K562 (cell line): ENCODE measurements at regions not wholly inside any gene's neighbourhood (a gene's known extent, or its start where the extent isn't known, plus 50 kb on each side); places are given as distances from the start of the nearest gene placed in this dataset.

Experiments
- ATAC-seq: fragments of 200-7000 bp; cut with Tn5 transposase; 3 replicates; pipeline ENCODE4 v1.9.1; 2020; ENCODE audit warnings: moderate library complexity
- BruUV-seq: library from RNA; stranded (reverse); fragments of 400-500 nt; replicated peaks from 2 replicates; lab custom pipeline; 2021; lab: Mats Ljungman, UMichigan
- CTCF ChIA-PET: fragments of 300-600 bp; formaldehyde crosslinking; extraction: SDS; loops from one replicate; lab custom pipeline; 2021; ENCODE audit warnings: low intra/inter-chr PET ratio; lab: Yijun Ruan, JAX
- POLR2A ChIA-PET: fragments of 300-600, 350-650 bp; sonication (Branson Sonifier 250); formaldehyde crosslinking; extraction: SDS; loops from one replicate; lab custom pipeline; 2021; ENCODE audit warnings: antibody characterized with exemption, inconsistent platforms; lab: Yijun Ruan, JAX
- DNase-seq, 4 experiments: peaks; one replicate each; pipeline versions ENCODE4 v3.0.0 to v3.0.0-alpha.2; 2011 to 2018; ENCODE audit warnings: low spot score in 3 of 4, mixed read lengths in 3 of 4; ENCODE audit errors: extremely low read depth in 1 of 4
- FAIRE-seq: peaks from 2 replicates; lab custom pipeline; 2011; peaks lifted over from hg19 to GRCh38; lab: Jason Lieb, UNC
- H2AFZ ChIP-seq: 2 replicates; pipeline ENCODE4 v1.6.0; 2011; ENCODE audit warnings: low read depth, low read length, control low read depth, inconsistent platforms
- H3K27ac ChIP-seq: fragments of 200-600 bp; 3 replicates; pipeline ENCODE4 v1.8.0; 2011; ENCODE audit warnings: low read depth, mild to moderate bottlenecking, control low read depth, inconsistent platforms, low read length, moderate library complexity, mixed read lengths; ENCODE audit errors: extremely low read depth
- H3K27me3 ChIP-seq, 2 experiments: fragments of 300-600 bp in 1 of 2; 2 replicates in 1 of 2; 3 replicates in 1 of 2; pipeline versions ENCODE4 v1.6.0 to v1.8.0; 2011; ENCODE audit warnings: inconsistent platforms in 2 of 2, low read length in 2 of 2, mild to moderate bottlenecking in 1 of 2, mixed read lengths in 1 of 2, moderate library complexity in 1 of 2; ENCODE audit not compliant: control insufficient read depth in 2 of 2, insufficient read depth in 2 of 2
- H3K36me3 ChIP-seq: fragments of 300-600 bp; 3 replicates; pipeline ENCODE4 v1.8.0; 2011; ENCODE audit warnings: mild to moderate bottlenecking, low read length, inconsistent platforms; ENCODE audit not compliant: control insufficient read depth, insufficient read depth
- H3K4me1 ChIP-seq, 2 experiments: fragments of 200-600 bp in 1 of 2; replicated peaks in 1 of 2; 2 replicates in 1 of 2; 3 replicates in 1 of 2; pipeline versions ENCODE4 v1.5.1 to v1.8.0; 2011; ENCODE audit warnings: inconsistent platforms in 2 of 2, low read length in 2 of 2, mild to moderate bottlenecking in 1 of 2, mixed read lengths in 1 of 2, moderate library complexity in 1 of 2; ENCODE audit not compliant: control insufficient read depth in 2 of 2, insufficient read depth in 2 of 2
- H3K4me2 ChIP-seq: 2 replicates; pipeline ENCODE4 v1.6.1; 2011; ENCODE audit warnings: low read length, control low read depth, inconsistent platforms, mixed read lengths; ENCODE audit not compliant: insufficient read depth
- H3K4me3 ChIP-seq: fragments of 200-600 bp; sonication (generic), shearing (Covaris generic); 2 replicates; pipeline ENCODE4 v1.5.1; 2016; ENCODE audit warnings: control low read depth, inconsistent platforms
- H3K79me2 ChIP-seq: fragments of 200-600 bp; 3 replicates; pipeline ENCODE4 v1.8.0; 2011; ENCODE audit warnings: low read length, inconsistent platforms; ENCODE audit not compliant: control insufficient read depth, insufficient read depth
- H3K9ac ChIP-seq, 2 experiments: 2 replicates each; pipeline versions ENCODE4 v1.6.0 to v1.6.1; 2011; ENCODE audit warnings: low read depth in 2 of 2, low read length in 2 of 2, control low read depth in 1 of 2, inconsistent platforms in 1 of 2, mild to moderate bottlenecking in 1 of 2, mixed read lengths in 1 of 2; ENCODE audit not compliant: insufficient read depth in 1 of 2
- H3K9me1 ChIP-seq: one replicate; pipeline ENCODE4 v1.6.0; 2011; ENCODE audit warnings: inconsistent platforms, mild to moderate bottlenecking, low read length, moderate library complexity; ENCODE audit not compliant: control insufficient read depth, insufficient read depth
- H3K9me3 ChIP-seq: replicated peaks from 2 replicates; pipeline ENCODE4 v1.5.1; 2011; ENCODE audit warnings: low read depth, low read length, inconsistent platforms; ENCODE audit not compliant: control insufficient read depth, insufficient read depth
- H4K20me1 ChIP-seq: replicated peaks from 2 replicates; pipeline ENCODE4 v1.6.1; 2011; ENCODE audit warnings: low read length, inconsistent platforms, mixed read lengths; ENCODE audit not compliant: control insufficient read depth, insufficient read depth
- CREB1 ChIP-seq, 2 experiments: sonication (generic) in 1 of 2; formaldehyde crosslinking in 1 of 2; IDR thresholded peaks; 2 replicates each; pipeline versions ENCODE4 v1.6.1 to v1.8.0; 2012 to 2022; ENCODE audit warnings: inconsistent platforms in 1 of 2, mild to moderate bottlenecking in 1 of 2, missing genetic modification reagents in 1 of 2, moderate library complexity in 1 of 2
- DMBX1 ChIP-seq: fragments of 250-450 bp; sonication (Bioruptor Pico); IDR thresholded peaks from 2 replicates; pipeline ENCODE4 v1.8.0; 2022; ENCODE audit warnings: inconsistent platforms, mild to moderate bottlenecking, moderate library complexity, borderline replicate concordance
- GTF3C2 ChIP-seq: IDR thresholded peaks from 3 replicates; pipeline ENCODE4 v1.6.1; 2011; ENCODE audit warnings: borderline replicate concordance, mild to moderate bottlenecking, moderate library complexity; ENCODE audit not compliant: insufficient read length; ENCODE audit errors: extremely low read depth
- MAZ ChIP-seq, 2 experiments: fragments of 450-650 bp in 1 of 2; sonication (generic) in 1 of 2; formaldehyde crosslinking; IDR thresholded peaks in 1 of 2; conservative IDR thresholded peaks in 1 of 2; 2 replicates each; pipeline versions ENCODE4 v1.4.0 to v1.5.0; 2020; ENCODE audit warnings: mild to moderate bottlenecking in 1 of 2, missing genetic modification reagents in 1 of 2
- RBM25 ChIP-seq: fragments of 200-400 bp; formaldehyde crosslinking; IDR thresholded peaks from 2 replicates; pipeline ENCODE4 v1.6.1; 2018; ENCODE audit warnings: low read length, low read depth, moderate library complexity; ENCODE audit not compliant: severe bottlenecking
- TEAD4 ChIP-seq, 2 experiments: sonication (generic) in 1 of 2; formaldehyde crosslinking in 1 of 2; IDR thresholded peaks; 2 replicates each; pipeline versions ENCODE4 v1.6.1 to v1.8.0; 2012 to 2022; ENCODE audit warnings: borderline replicate concordance in 1 of 2, inconsistent platforms in 1 of 2, low read length in 1 of 2, mild to moderate bottlenecking in 1 of 2, missing genetic modification reagents in 1 of 2
- ZNF24 ChIP-seq: fragments of 450-650 bp; IDR thresholded peaks from 2 replicates; pipeline ENCODE4 v1.6.1; 2016
- WGBS: fragments of 100-300 bp; shearing (Covaris generic); methylation state at CpG from one replicate; pipeline ENCODE4 v1.1.6; 2016; ENCODE audit warnings: low coverage, mixed read lengths; ENCODE audit not compliant: insufficient coverage; ENCODE audit errors: missing lambda C conversion rate; 5-methylcytosine and 5-hydroxymethylcytosine counted together
- in situ Hi-C: fragments of 300-500 bp; cut with MboI; formaldehyde crosslinking; loops from 4 replicates; pipeline ENCODE4 v1.15.0; 2018; ENCODE audit warnings: inconsistent platforms, mixed read lengths
- intact Hi-C: fragments of 100-400 bp; cut with micrococcal nuclease; formaldehyde crosslinking; loops from 2 replicates; pipeline ENCODE4 v1.14.2; 2022

- CTCF ChIA-PET: no interaction called here
- TF ChIP-seq ZNF24 (peak; percentile 56; the same call in 1 of the 2 replicates), DMBX1 (CRISPR knock-in tag) (no peak), CREB1 (IDR thresholded peaks at IDR 0.05) (no peak), CREB1 (CRISPR knock-in tag; IDR thresholded peaks at IDR 0.05) (no peak), MAZ (CRISPR knock-in tag; conservative IDR thresholded peaks at IDR 0.05 in 1 of 2, IDR thresholded peaks at IDR 0.05 in 1 of 2) (no peak)
- ATAC-seq: no peak
- Histone ChIP-seq H3K79me2 (no peaks in the 10 kb centered on the region), H3K9me1 (no peaks in the 10 kb centered on the region), H2AFZ (no peak overlapping the region), H3K27ac (no peak overlapping the region), H3K4me3 (no peak overlapping the region), H4K20me1 (no peaks in the 10 kb centered on the region; the same call in 1 of the 2 replicates), H3K4me1 (peaks cover 0 to 3% of the 10 kb centered on the region in 2 experiments; a peak in 2 of 5 replicates), H3K4me2 (no peak overlapping the region), H3K27me3 (peaks cover 16 to 71% of the 10 kb centered on the region in 2 experiments), H3K9me3 (no peaks in the 10 kb centered on the region), H3K9ac (no peak overlapping the region), H3K36me3 (no peaks in the 10 kb centered on the region)
- no TSS peak for BruUV-seq
- no peak for DNase-seq
- in situ Hi-C loops (no loop called here), intact Hi-C loops (no loop called here)
- POLR2A ChIA-PET: interaction anchor here (0.6 to 0.7 kb wide), 3 partner anchors 255 to 643 kb away, joined by 3 read pairs; no protein-coding TSS in a partner anchor
- FAIRE-seq: no peak
Observed at GRCh38 chr12:124692443-124692842, 125.0 kb upstream of the NCOR2 start.

- Histone ChIP-seq H3K27ac (no peak overlapping the region), H3K79me2 (no peaks in the 10 kb centered on the region), H3K9me1 (no peaks in the 10 kb centered on the region), H2AFZ (no peak overlapping the region), H3K4me2 (no peak overlapping the region), H3K36me3 (no peaks in the 10 kb centered on the region), H3K4me3 (no peak overlapping the region), H3K9me3 (no peaks in the 10 kb centered on the region), H3K9ac (no peak overlapping the region), H4K20me1 (no peaks in the 10 kb centered on the region), H3K27me3 (peaks cover 13 to 65% of the 10 kb centered on the region in 2 experiments; a peak in 4 of 5 replicates), H3K4me1 (peaks cover 0 to 3% of the 10 kb centered on the region in 2 experiments; a peak in 2 of 5 replicates)
- BruUV-seq: no TSS peak
- CTCF ChIA-PET: interaction anchor here (0.6 kb wide), 1 partner anchor 298 kb away, joined by 3 read pairs; no protein-coding TSS in a partner anchor
- FAIRE-seq: no peak
- intact Hi-C loops (no loop called here), in situ Hi-C loops (no loop called here)
- no peak for DNase-seq
- ATAC-seq: no peak
- no peak for TF ChIP-seq GTF3C2
- no peak for TF ChIP-seq TEAD4 (IDR thresholded peaks at IDR 0.05; ENCODE audit: low read length)
- TF ChIP-seq TEAD4 (CRISPR knock-in tag; IDR thresholded peaks at IDR 0.05; ENCODE audit: borderline replicate concordance): no peak
- TF ChIP-seq RBM25: peak; percentile 84
- 8% methylated on average over 1 of the region's 1 CpG for WGBS
- POLR2A ChIA-PET: no interaction called here
Observed at GRCh38 chr12:124691429-124691828, 124.0 kb upstream of the NCOR2 start.
